Thymus (tissue), 11 donors: ENCODE measurements at regions not wholly inside any gene's neighbourhood (a gene's known extent, or its start where the extent isn't known, plus 50 kb on each side); places are given as distances from the start of the nearest gene placed in this dataset.

Experiments
- DNase-seq, 9 donors: peaks; one replicate each; pipeline ENCODE4 v3.0.0-alpha.2; 2013; ENCODE audit warnings: low spot score in 9 of 9, low read depth in 6 of 9, missing footprints in 1 of 9
- H3K27ac ChIP-seq, 2 donors: one replicate each; pipeline ENCODE4 v1.5.1; 2013; ENCODE audit warnings: control low read depth in 1 of 2, low read depth in 1 of 2, low read length in 1 of 2, mild to moderate bottlenecking in 1 of 2, moderate library complexity in 1 of 2
- H3K27me3 ChIP-seq, 2 donors: one replicate each; pipeline ENCODE4 v1.5.1; 2013; ENCODE audit warnings: low read length in 1 of 2; ENCODE audit not compliant: control insufficient read depth in 2 of 2, insufficient read depth in 1 of 2
- H3K36me3 ChIP-seq, 2 donors: one replicate each; pipeline ENCODE4 v1.5.1; 2013; ENCODE audit warnings: low read length in 1 of 2, mild to moderate bottlenecking in 1 of 2, moderate library complexity in 1 of 2; ENCODE audit not compliant: control insufficient read depth in 2 of 2, insufficient read depth in 2 of 2
- H3K4me1 ChIP-seq, 2 donors: one replicate each; pipeline ENCODE4 v1.5.1; 2013; ENCODE audit warnings: low read length in 2 of 2; ENCODE audit not compliant: control insufficient read depth in 2 of 2, insufficient read depth in 2 of 2
- H3K4me3 ChIP-seq, 2 donors: one replicate each; pipeline ENCODE4 v1.5.1; 2013; ENCODE audit warnings: low read length in 2 of 2, control low read depth in 1 of 2, mild to moderate bottlenecking in 1 of 2
- H3K9me3 ChIP-seq, 2 donors: one replicate each; pipeline ENCODE4 v1.5.1; 2013; ENCODE audit warnings: low read length in 1 of 2, mild to moderate bottlenecking in 1 of 2; ENCODE audit not compliant: control insufficient read depth in 2 of 2, insufficient read depth in 1 of 2
- WGBS: extraction: QIAGEN DNeasy Blood & Tissue Kit; methylation state at CpG from one replicate; pipeline ENCODE4 v1.1.7; 2013; 5-methylcytosine and 5-hydroxymethylcytosine counted together
- donor health status: healthy.

DNA sequence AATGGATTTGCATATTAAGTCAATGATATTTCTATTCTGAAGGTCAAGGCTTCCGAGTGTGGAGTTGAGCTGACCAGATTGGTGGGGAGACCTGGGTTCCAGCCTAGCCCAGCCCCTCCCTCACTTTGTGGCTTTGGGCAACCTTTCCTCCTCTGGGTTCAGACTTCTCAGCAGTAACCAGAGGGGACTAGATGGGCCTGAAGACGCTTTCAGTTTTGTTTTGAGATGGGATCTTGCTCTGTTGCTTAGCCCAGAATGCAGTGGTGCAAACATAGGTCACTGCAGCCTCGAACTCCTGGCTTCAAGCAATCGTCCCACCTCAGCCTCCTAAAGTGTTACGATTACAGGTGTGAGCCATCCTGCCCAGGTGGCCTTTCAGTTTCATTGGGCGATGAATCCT is 68.1 kb upstream of the LEP start:
- Histone ChIP-seq H3K27ac (no peak overlapping the region), H3K4me3 (no peak overlapping the region), H3K9me3 (no peaks in the 10 kb centered on the region), H3K36me3 (no peaks in the 10 kb centered on the region), H3K4me1 (peaks cover 0 to 6% of the 10 kb centered on the region in 2 donors), H3K27me3 (peaks cover 19 to 85% of the 10 kb centered on the region in 2 donors)
- DNase-seq = no peak
- 90% methylated on average over 6 of the region's 6 CpGs for WGBS

DNA sequence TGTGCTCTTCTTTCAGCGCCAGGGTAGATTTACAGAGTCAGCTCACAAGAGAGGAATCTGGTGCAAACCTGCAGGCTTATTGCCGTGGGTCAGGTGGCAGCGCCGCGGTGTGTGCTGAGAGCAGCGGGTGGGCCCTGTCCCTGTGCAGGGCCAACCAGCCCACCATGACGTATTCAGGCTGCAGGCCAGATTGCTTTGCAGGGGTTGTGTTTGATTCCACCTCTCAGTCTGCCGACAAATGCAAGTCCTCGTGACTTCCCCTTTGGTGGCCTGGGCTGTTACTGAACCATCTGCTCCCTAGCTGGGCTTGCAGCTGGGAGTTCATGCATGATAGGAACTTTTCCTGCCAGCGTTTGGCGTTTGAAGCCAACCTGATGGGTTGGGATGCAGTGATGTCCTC is 66.7 kb upstream of the LEP start:
- no peak for DNase-seq
- H3K4me1 ChIP-seq = no peaks in the 10 kb centered on the region
- WGBS = 68% methylated on average over 11 of the region's 11 CpGs
- peaks cover 5 to 85% of the 10 kb centered on the region in 2 donors for H3K27me3 ChIP-seq
- no peak overlapping the region for H3K27ac ChIP-seq
- H3K9me3 ChIP-seq = no peaks in the 10 kb centered on the region
- H3K36me3 ChIP-seq = no peaks in the 10 kb centered on the region
- no peak overlapping the region for H3K4me3 ChIP-seq

DNA sequence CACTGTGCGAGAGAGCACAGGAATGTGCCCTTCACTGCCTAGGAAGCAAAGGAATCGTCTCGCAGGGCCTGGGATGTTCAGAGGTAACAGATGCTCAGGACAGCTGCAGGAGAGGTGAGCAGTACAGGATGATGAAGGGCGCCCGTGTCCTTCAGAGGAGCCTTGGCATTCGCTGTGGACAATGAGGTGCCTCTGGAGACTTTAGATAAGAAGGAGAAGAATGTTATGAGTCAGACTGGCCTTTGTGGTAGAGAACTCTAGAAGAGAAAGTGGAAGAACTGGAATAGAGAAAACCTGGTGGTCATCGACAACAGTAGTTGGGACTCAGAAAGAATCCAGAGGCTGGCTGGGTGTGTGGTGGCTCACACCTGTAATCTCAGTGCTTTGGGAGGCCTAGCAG is 64.4 kb upstream of the LEP start:
- Histone ChIP-seq H3K36me3 (no peaks in the 10 kb centered on the region), H3K4me1 (no peaks in the 10 kb centered on the region), H3K4me3 (no peak overlapping the region), H3K27ac (no peak overlapping the region), H3K9me3 (no peaks in the 10 kb centered on the region), H3K27me3 (peaks cover 2 to 75% of the 10 kb centered on the region in 2 donors)
- WGBS = 93% methylated on average over 7 of the region's 7 CpGs
- no peak for DNase-seq

DNA sequence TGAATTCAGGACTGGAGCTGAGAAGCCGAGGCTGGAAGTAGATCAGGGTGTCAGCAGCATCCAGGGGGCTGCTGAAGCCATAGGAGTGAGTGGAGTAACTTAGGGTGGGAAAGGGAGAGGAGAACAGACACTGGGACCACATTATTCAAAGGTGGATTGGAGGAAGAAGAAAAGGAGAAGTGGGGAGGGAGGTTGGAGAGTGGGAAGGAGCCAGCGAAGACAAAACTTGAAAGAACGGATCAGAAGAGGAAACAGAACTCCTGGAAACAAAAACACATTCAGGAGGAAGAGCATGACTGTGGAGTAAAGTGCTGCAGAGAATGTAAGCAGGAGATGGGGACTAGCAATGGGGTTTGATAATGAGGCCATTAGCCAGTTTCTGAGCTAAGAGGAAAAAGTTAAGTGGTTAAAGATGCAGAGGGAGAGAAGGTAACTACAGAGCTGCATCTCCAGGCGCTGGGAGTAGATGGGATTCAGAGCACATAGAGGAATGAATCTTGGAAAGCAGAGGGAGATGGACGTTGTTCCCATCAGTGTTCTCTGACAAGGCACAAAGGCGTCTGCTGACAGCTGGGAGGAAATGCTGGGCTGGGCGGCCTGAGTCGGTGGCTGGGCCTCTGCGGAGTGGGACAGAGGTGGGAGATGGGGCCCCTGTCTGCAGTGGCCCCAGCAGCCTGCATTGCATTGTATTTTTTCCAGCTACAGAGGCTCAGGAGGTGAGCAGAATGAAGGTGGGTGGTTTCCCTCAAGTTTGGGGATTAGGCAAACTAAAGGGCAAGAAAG is 63.1 kb upstream of the LEP start:
- DNase-seq = no peak
- Histone ChIP-seq H3K4me1 (no peaks in the 10 kb centered on the region), H3K4me3 (no peak overlapping the region), H3K9me3 (no peaks in the 10 kb centered on the region), H3K36me3 (no peaks in the 10 kb centered on the region), H3K27me3 (peaks cover 2 to 63% of the 10 kb centered on the region in 2 donors), H3K27ac (no peak overlapping the region)
- 60% methylated on average over 9 of the region's 9 CpGs for WGBS

DNA sequence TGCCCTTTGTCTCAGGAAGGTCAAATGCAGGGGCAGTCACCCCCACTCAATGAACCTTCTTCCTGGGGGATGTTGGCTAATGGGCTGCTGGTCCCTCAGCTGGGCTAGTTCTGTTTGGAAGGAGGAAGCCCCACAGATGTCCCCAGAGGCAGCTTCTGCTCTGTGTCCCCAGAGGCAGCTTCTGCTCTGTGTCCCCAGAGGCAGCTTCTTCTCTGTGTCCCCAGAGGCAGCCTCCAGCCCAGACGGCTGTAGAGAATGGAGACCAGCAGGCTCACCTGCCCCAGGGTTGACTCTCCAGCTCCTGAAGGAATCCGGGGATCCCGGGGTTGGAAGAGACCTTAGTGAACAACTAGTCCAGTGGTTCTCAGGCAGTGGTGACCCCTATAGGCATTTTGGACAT is 62.5 kb upstream of the LEP start:
- Histone ChIP-seq H3K27ac (no peak overlapping the region), H3K4me1 (no peaks in the 10 kb centered on the region), H3K36me3 (no peaks in the 10 kb centered on the region), H3K9me3 (no peaks in the 10 kb centered on the region), H3K27me3 (peaks cover 2 to 58% of the 10 kb centered on the region in 2 donors), H3K4me3 (no peak overlapping the region)
- 96% methylated on average over 3 of the region's 3 CpGs for WGBS
- no peak for DNase-seq

DNA sequence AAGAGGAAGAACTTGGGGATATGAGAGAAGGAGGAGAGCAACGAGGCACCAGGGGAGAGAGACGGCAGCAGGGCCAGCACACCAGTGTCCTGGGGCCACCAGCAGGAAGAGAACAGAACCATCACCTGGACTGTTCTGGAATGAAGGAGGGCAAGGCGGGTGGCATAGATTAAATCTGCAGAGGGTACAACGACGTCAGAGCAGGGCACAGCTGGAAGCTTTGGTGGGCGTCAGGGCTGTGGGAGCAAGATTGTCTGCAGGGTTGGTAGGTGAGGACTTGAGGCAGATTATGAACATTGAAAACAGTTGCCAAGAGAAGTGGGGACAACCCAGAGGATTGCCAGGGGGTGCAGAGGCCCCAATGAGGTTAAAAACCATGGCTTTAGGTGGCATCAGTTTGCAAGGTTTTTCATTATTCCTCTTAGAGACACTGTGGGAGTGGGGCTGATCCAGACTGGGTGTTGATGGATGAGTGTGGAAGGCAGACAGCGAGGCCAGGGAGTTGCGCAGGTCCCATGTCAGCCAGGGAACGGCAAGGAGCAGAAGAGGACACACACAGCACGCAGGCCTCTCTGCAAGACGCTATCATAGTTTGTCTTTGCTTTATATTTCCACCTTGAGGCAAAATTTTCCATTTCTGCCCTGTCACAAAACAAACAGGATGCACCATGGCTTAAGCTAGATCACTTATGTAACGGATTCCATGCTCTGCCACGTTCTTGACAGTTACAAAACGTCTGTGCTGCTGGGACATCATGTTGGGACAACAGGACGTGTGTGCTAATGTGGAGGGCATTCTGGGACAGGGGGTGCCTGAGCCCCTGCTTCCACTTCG is 52.5 kb upstream of the LEP start:
- 83% methylated on average over 16 of the region's 16 CpGs for WGBS
- DNase-seq = no peak

DNA sequence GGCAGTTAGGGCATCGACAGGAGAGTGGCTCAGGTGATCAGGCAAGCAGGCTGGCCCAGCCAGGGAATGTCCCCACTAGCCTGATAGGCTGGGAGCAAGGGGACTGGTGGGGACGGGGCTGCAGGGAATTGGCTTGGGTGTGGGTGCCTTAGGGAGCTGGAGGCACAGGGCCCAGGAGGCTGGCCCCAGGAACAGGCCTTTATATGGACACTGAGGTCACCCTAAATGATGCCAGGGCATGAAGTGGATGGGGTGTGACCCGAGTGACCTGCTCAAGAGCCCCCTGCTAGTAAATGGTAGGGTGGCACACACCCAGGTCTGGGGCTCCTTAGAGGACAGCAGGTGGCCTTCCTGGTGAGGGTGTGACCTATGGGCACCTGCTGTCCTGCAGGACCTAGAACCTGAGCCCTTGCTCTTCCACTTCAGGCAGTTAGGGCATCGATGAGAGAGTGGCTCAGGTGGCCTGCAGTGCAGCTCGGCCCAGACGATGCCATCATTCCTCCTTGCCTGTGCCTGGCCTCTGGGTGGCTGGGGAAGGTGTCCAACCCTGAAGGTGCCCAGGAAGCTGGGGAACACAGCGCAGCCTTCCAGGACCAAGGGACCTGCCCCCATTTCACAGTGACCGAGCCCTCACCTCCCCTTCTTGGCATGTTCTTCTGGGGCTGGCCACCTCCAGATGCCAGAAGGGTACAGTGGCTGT is 51.7 kb upstream of the LEP start:
- Histone ChIP-seq H3K9me3 (peaks cover 1 to 9% of the 10 kb centered on the region in 2 donors), H3K27ac (no peak overlapping the region), H3K27me3 (peaks cover 0 to 32% of the 10 kb centered on the region in 2 donors), H3K4me3 (no peak overlapping the region), H3K4me1 (no peaks in the 10 kb centered on the region), H3K36me3 (no peaks in the 10 kb centered on the region)
- WGBS = 93% methylated on average over 8 of the region's 8 CpGs
- no peak for DNase-seq

More for the DNA sequence above, 52.5 kb upstream of the LEP start:
- Histone ChIP-seq H3K27ac (no peak overlapping the region), H3K4me1 (no peaks in the 10 kb centered on the region), H3K27me3 (peaks cover 0 to 39% of the 10 kb centered on the region in 2 donors), H3K36me3 (no peaks in the 10 kb centered on the region), H3K9me3 (peaks cover 0 to 5% of the 10 kb centered on the region in 2 donors), H3K4me3 (no peak overlapping the region)

DNA sequence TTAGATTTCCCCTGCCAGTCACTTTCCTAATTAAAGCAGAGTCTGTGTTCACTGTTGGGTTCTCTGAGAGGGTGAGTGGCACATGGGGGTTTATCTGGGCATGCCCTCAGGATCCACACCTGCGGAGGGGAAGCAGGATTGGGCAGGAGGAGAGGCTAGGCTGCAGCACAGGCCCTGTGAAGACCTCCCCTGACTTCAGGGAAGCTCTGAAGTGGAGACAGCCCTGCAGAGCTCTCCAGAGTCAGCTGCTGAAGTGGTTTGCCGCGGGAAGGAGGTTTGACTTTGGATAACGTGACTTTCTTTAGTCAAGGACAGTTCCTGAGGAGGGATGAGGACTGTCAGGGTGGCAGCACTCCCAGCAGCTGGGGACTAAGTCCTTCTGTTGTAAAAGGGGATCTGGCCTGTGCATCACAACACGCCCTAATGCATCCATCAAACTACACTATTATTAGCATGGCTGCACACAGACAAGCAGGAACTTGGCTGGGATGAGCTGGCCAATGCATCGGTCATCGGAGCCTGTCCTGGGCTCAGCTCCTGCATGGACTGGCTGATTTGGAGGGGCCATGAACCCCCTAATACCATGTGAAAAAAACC is 50.9 kb upstream of the LEP start:
- Histone ChIP-seq H3K36me3 (no peaks in the 10 kb centered on the region), H3K27ac (no peak overlapping the region), H3K9me3 (peaks cover 4 to 12% of the 10 kb centered on the region in 2 donors), H3K4me3 (no peak overlapping the region), H3K4me1 (no peaks in the 10 kb centered on the region), H3K27me3 (peaks cover 0 to 31% of the 10 kb centered on the region in 2 donors)
- 83% methylated on average over 7 of the region's 7 CpGs for whole genome bisulfite sequencing
- DNase-seq = no peak
